HG03103 (cell line): ENCODE measurements at regions not wholly inside any gene's neighbourhood (a gene's known extent, or its start where the extent isn't known, plus 50 kb on each side); places are given as distances from the start of the nearest gene placed in this dataset.

ENCODE experiments used
- ATAC-seq: cut with Tn5 transposase; IDR thresholded peaks from one replicate; pipeline ENCODE4 v1.9.1; 2021; ENCODE audit warnings: low read depth; ENCODE audit not compliant: unreplicated experiment

DNA sequence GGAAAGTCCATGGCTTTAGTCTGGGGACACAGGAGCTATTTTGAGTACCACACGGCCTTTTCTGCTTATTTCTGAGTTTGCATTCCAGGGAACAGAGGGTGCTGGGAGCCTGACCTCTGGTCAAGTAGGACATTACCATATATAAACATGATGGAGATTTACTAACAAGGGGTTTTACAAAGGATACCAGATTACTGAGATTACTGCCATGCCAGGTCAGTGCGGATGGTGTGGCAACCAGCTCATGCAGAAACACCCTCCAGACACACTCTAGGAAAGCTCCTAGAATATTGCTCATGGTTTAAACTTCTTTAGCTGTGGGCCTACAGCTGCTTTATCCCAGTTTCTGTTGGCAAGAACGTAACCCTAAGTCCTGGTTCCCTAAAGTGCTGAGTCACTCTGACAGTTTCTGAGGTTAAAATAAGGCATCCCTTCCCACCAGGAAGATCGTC, 54.3 kb upstream of the AGTR1 start:
- no peak for ATAC-seq

DNA sequence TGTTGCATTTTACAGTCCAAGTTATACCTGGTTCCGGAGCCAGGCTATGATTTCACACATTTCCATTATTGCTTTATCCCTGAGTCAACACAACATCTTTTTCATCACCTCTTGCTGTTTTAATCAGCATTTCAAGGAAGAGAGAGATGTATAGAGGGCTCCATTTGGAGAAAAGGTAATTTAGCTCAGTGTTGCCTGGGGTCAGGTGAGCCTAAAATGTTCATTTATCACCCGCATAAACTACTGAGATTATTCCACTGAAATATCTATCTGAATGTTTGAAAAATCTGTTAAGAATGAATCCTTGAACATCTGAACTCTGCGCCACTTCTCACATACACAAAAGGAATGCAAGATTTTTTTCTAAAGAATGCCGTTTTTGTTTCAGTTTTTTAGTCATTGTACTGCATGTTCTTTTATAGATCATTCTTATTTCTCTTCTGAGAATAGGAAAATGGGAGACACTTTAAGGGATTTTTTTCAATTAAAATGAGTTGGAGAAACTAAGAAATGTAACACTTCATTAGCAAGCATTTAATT, 51.5 kb upstream of the AGTR1 start:
- ATAC-seq, result no peak
